ENCODE measurements at regions not wholly inside any gene's neighbourhood (a gene's known extent, or its start where the extent isn't known, plus 50 kb on each side); places are given as distances from the start of the nearest gene placed in this dataset.

GRCh38 chr7:124376111-124376510 is 343.2 kb upstream of the TMEM229A start:
- TF ChIP-seq CTCF (IDR thresholded peaks at IDR 0.05; ENCODE audit: insufficient read depth, low read length) (no peak), REST (IDR thresholded peaks at IDR 0.05; ENCODE audit: insufficient replicate concordance, low read depth) (no peak), SPI1 (IDR thresholded peaks at IDR 0.05; ENCODE audit: borderline replicate concordance, low read depth) (no peak), POLR2AphosphoS5 (IDR thresholded peaks at IDR 0.05; ENCODE audit: low read depth) (no peak)

All from HL-60 (cell line).